Stimulated activated CD8-positive, alpha-beta memory T cell treated with anti-CD3 and anti-CD28 coated beads, Interleukin-2, amount 100 ng/mL, for 1 hour (primary cell): ENCODE measurements at regions not wholly inside any gene's neighbourhood (a gene's known extent, or its start where the extent isn't known, plus 50 kb on each side); places are given as distances from the start of the nearest gene placed in this dataset.

ENCODE experiments used
- DNase-seq, 2 donors: peaks; one replicate each; pipeline ENCODE4 v3.0.0-alpha.2; 2020; ENCODE audit warnings: low read depth in 2 of 2

- no peak for DNase-seq
Measured at GRCh38 chr15:94749811-94750617, 518.7 kb downstream of the MCTP2 start.

- no peak for DNase-seq
Measured at GRCh38 chr15:94760348-94760747, 529.0 kb downstream of the MCTP2 start.

GRCh38 chr15:94761574-94761973 is 530.2 kb downstream of the MCTP2 start:
- no peak for DNase-seq

GRCh38 chr15:94769089-94769488 is 537.7 kb downstream of the MCTP2 start:
- no peak for DNase-seq

- no peak for DNase-seq
Measured at GRCh38 chr15:94770199-94770598, 538.8 kb downstream of the MCTP2 start.

- no peak for DNase-seq
Measured at GRCh38 chr15:94777037-94777436, 545.7 kb downstream of the MCTP2 start.

GRCh38 chr15:94778840-94779239 is 547.5 kb downstream of the MCTP2 start:
- DNase-seq, result no peak

- no peak for DNase-seq
Measured at GRCh38 chr15:94780166-94780565, 548.8 kb downstream of the MCTP2 start.

GRCh38 chr15:94785091-94785490 is 553.7 kb downstream of the MCTP2 start:
- DNase-seq, result no peak

GRCh38 chr15:94791008-94791407 is 559.6 kb downstream of the MCTP2 start:
- no peak for DNase-seq

- DNase-seq, result no peak
Measured at GRCh38 chr15:94791510-94791909, 560.1 kb downstream of the MCTP2 start.

GRCh38 chr15:94792196-94792595 is 560.8 kb downstream of the MCTP2 start:
- no peak for DNase-seq

- DNase-seq, result no peak
Measured at GRCh38 chr15:94793207-94793606, 561.8 kb downstream of the MCTP2 start.

GRCh38 chr15:94793641-94794040 is 562.3 kb downstream of the MCTP2 start:
- no peak for DNase-seq

- DNase-seq, result no peak
Measured at GRCh38 chr15:94804613-94805012, 573.3 kb downstream of the MCTP2 start.

GRCh38 chr15:94815110-94815731 is 583.9 kb downstream of the MCTP2 start:
- no peak for DNase-seq

GRCh38 chr15:94815914-94816313 is 584.6 kb downstream of the MCTP2 start:
- DNase-seq, result no peak

GRCh38 chr15:94829887-94830884 is 598.8 kb downstream of the MCTP2 start:
- no peak for DNase-seq

- no peak for DNase-seq
Measured at GRCh38 chr15:94834000-94834399, 602.6 kb downstream of the MCTP2 start.

GRCh38 chr15:94834494-94834893 is 603.1 kb downstream of the MCTP2 start:
- DNase-seq, result no peak

GRCh38 chr15:94838281-94838680 is 606.9 kb downstream of the MCTP2 start:
- no peak for DNase-seq
